Osteoblast (primary cell): ENCODE measurements at regions not wholly inside any gene's neighbourhood (a gene's known extent, or its start where the extent isn't known, plus 50 kb on each side); places are given as distances from the start of the nearest gene placed in this dataset.
"Not testable (repeated sequence)": the region's sequence is repeated elsewhere in the genome, so short reads cannot be mapped to it uniquely, and the experiment has no call there.

Experiments used
- DNase-seq: peaks from one replicate; pipeline ENCODE4 v3.0.0; 2011; ENCODE audit warnings: low spot score, mixed read lengths; ENCODE audit not compliant: insufficient read length; ENCODE audit errors: missing footprints
- H2AFZ ChIP-seq: 2 replicates; pipeline ENCODE4 v1.6.0; 2011; ENCODE audit warnings: mild to moderate bottlenecking, low read length
- H3K27ac ChIP-seq: 2 replicates; pipeline ENCODE4 v1.5.1; 2011; ENCODE audit warnings: mild to moderate bottlenecking, low read depth, low read length, moderate library complexity
- H3K27me3 ChIP-seq: 2 replicates; pipeline ENCODE4 v1.6.0; 2012; ENCODE audit warnings: mild to moderate bottlenecking, control low read depth, inconsistent platforms, low read length, moderate library complexity; ENCODE audit not compliant: insufficient read depth
- H3K36me3 ChIP-seq: 2 replicates; pipeline ENCODE4 v1.5.1; 2011; ENCODE audit warnings: mild to moderate bottlenecking, low read length, control low read depth, moderate library complexity; ENCODE audit not compliant: insufficient read depth
- H3K4me1 ChIP-seq: 2 replicates; pipeline ENCODE4 v1.5.1; 2011; ENCODE audit warnings: mild to moderate bottlenecking, low read length, control low read depth, moderate library complexity; ENCODE audit not compliant: insufficient read depth
- H3K4me2 ChIP-seq: 2 replicates; pipeline ENCODE4 v1.6.0; 2011; ENCODE audit warnings: mild to moderate bottlenecking, low read length; ENCODE audit not compliant: insufficient read depth
- H3K4me3 ChIP-seq: fragments of 200-600 bp; sonication (generic); 3 replicates; pipeline ENCODE4 v1.5.1; 2012; ENCODE audit warnings: mild to moderate bottlenecking, low read length, inconsistent platforms; ENCODE audit not compliant: insufficient read depth
- H3K79me2 ChIP-seq: 2 replicates; pipeline ENCODE4 v1.6.0; 2012; ENCODE audit warnings: mild to moderate bottlenecking, low read length, control low read depth, inconsistent platforms; ENCODE audit not compliant: insufficient read depth
- H3K9me3 ChIP-seq: 2 replicates; pipeline ENCODE4 v1.5.1; 2011; ENCODE audit warnings: low read depth, low read length, control low read depth
- H4K20me1 ChIP-seq: 2 replicates; pipeline ENCODE4 v1.6.0; 2012; ENCODE audit warnings: mild to moderate bottlenecking, low read length, control low read depth; ENCODE audit not compliant: insufficient read depth
- TF ChIP-seq, protein P1 (sequence below): IDR thresholded peaks from 2 replicates; pipeline ENCODE4 v1.5.1; 2011; ENCODE audit warnings: mild to moderate bottlenecking, low read depth, low read length, moderate library complexity; ENCODE audit errors: extremely low read depth

DNA sequence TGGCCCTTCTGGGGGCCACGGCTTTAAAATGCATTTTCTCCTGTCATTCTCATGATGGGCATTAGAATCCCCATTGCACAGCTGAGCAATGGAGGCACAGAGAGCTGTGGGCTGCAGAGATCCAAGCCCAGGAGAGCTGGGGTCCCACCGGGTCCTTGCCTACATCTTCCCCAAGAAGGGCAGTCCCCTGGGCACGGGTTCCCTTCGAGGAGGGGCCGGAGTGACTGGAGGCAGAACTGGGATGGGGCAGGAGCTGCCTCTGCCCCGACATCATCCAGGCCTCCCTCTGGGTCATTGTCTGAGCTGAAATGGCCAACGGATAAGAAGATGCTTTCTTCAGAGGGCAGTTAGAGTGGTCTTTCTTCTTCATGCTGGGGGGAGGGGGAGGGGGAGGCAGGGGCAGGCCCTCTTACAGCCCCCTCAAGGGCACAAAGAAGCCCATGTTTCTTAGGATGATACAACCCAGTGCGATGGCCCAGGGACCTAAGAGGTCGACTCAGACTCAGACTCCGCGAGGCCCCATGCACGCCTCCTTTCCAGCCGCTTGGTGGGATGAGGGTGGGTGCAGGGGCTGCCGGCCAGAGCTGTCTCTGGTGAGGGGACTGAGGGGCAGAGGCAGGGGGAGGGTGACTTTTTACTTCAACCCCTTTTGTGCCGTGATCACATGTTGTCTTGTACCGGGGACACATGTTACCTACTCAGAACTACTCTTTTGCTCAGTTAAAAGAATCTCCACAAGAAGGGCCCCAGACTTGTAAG is 112.4 kb upstream of the IRX2 start:
- TF ChIP-seq, protein P1, sequence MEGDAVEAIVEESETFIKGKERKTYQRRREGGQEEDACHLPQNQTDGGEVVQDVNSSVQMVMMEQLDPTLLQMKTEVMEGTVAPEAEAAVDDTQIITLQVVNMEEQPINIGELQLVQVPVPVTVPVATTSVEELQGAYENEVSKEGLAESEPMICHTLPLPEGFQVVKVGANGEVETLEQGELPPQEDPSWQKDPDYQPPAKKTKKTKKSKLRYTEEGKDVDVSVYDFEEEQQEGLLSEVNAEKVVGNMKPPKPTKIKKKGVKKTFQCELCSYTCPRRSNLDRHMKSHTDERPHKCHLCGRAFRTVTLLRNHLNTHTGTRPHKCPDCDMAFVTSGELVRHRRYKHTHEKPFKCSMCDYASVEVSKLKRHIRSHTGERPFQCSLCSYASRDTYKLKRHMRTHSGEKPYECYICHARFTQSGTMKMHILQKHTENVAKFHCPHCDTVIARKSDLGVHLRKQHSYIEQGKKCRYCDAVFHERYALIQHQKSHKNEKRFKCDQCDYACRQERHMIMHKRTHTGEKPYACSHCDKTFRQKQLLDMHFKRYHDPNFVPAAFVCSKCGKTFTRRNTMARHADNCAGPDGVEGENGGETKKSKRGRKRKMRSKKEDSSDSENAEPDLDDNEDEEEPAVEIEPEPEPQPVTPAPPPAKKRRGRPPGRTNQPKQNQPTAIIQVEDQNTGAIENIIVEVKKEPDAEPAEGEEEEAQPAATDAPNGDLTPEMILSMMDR, result no peak
- no peaks in the 10 kb centered on the region for H3K9me3 ChIP-seq
- H3K79me2 ChIP-seq, result no peaks in the 10 kb centered on the region
- no peak overlapping the region for H3K4me2 ChIP-seq
- H3K27me3 ChIP-seq, result no peaks in the 10 kb centered on the region
- H3K4me1 ChIP-seq, result no peaks in the 10 kb centered on the region
- peak; percentile 66 for DNase-seq
- H4K20me1 ChIP-seq, result no peaks in the 10 kb centered on the region
- no peak overlapping the region for H2AFZ ChIP-seq
- H3K4me3 ChIP-seq, result no peak overlapping the region
- no peak overlapping the region for H3K27ac ChIP-seq
- no peaks in the 10 kb centered on the region for H3K36me3 ChIP-seq

DNA sequence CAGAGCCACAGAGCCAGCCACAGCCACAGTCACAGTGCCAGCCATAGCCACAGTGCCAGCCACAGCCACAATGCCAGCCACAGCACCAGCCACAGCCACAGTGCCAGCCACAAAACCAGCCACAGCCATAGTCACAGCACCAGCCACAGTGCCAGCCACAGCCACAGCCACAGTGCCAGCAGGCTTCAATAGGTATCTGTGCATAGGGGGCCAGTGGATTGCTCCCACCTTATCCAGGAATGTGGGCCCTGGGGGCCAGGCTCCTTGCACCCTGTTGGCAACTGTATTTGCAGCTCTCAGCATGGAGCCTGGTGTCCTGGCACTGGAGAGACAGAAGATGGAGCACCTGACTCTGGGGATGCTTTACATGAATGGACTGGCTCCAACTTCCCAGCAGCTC is 111.7 kb upstream of the IRX2 start:
- Histone ChIP-seq H3K4me1 (no peaks in the 10 kb centered on the region), H3K27ac (no peak overlapping the region), H2AFZ (no peak overlapping the region), H3K4me2 (no peak overlapping the region), H3K27me3 (no peaks in the 10 kb centered on the region), H3K36me3 (no peaks in the 10 kb centered on the region), H3K4me3 (no peak overlapping the region), H4K20me1 (no peaks in the 10 kb centered on the region), H3K79me2 (no peaks in the 10 kb centered on the region), H3K9me3 (no peaks in the 10 kb centered on the region)
- DNase-seq, result no peak
- TF ChIP-seq, protein P1, result no peak

DNA sequence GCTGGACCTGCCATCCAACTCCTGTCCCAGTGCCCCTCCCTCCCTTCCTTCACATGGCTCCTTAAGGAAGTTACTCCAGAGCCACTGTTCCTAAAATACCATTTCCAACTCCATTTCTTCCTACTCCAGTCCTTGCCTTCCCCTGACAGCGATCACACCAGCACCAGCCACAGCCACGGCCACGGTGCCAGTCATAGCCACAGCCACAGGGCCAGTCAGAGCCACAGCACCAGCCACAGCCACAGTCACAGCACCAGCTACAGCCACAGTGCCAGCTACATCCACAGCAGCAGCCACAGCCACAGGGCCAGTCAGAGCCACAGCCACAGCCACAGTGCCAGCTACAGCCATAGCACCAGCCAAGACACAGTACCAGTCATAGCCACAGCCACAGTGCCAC is 110.7 kb upstream of the IRX2 start:
- not testable (repeated sequence) for H3K4me1 ChIP-seq, H2AFZ ChIP-seq, H3K9me3 ChIP-seq, H3K27ac ChIP-seq, H4K20me1 ChIP-seq, H3K4me2 ChIP-seq, H3K4me3 ChIP-seq, H3K79me2 ChIP-seq, H3K27me3 ChIP-seq, DNase-seq, H3K36me3 ChIP-seq

DNA sequence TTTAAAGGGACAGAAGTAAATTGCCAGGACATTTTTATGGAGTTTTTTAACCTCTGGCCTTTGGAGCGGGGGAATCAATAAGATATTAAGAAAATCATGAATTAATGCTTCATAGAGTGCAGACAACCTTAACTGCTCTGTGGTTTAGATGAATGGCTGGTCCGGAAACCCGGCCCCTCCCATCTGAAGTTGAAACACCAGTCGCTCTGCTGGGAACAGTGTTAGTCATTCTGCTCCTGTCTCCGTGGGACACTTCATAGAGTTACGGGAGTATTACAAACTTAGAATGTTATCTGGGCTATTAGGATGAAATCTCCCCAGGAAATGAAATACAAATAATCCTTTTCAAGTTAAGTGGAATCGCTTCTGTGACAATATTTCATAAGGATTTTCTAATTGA is 110.1 kb upstream of the IRX2 start:
- Histone ChIP-seq H3K27me3 (no peaks in the 10 kb centered on the region), H4K20me1 (no peaks in the 10 kb centered on the region), H2AFZ (no peak overlapping the region), H3K4me2 (no peak overlapping the region), H3K4me1 (no peaks in the 10 kb centered on the region), H3K36me3 (no peaks in the 10 kb centered on the region), H3K79me2 (no peaks in the 10 kb centered on the region), H3K4me3 (no peak overlapping the region), H3K9me3 (no peaks in the 10 kb centered on the region), H3K27ac (no peak overlapping the region)
- TF ChIP-seq, protein P1, result no peak
- DNase-seq, result peak; percentile 59
